Stimulated activated CD4-positive, alpha-beta T cell treated with anti-CD3 and anti-CD28 coated beads, Interleukin-1b, Interleukin-23, amount 100 ng/mL, for 48 hours (primary cell): ENCODE measurements at regions not wholly inside any gene's neighbourhood (a gene's known extent, or its start where the extent isn't known, plus 50 kb on each side); places are given as distances from the start of the nearest gene placed in this dataset.
"Not testable (repeated sequence)": the region's sequence is repeated elsewhere in the genome, so short reads cannot be mapped to it uniquely, and the experiment has no call there.

Source experiments
- DNase-seq: peaks from one replicate; pipeline ENCODE4 v3.0.0-alpha.2; 2020

GRCh38 chr6:43997990-43998585 is 129.2 kb downstream of the MRPL14 start:
- not testable (repeated sequence) for DNase-seq

- DNase-seq: no peak
These were observed 129.9 kb downstream of the MRPL14 start for GRCh38 chr6:43997345-43997677.

GRCh38 chr6:43996618-43997344 is 130.5 kb downstream of the MRPL14 start:
- no peak for DNase-seq

GRCh38 chr6:43995137-43995536 is 132.1 kb downstream of the MRPL14 start:
- no peak for DNase-seq

GRCh38 chr6:43993881-43994523 is 133.2 kb downstream of the MRPL14 start:
- no peak for DNase-seq

GRCh38 chr6:43992783-43993644 is 134.2 kb downstream of the MRPL14 start:
- DNase-seq: no peak

GRCh38 chr6:43992126-43992663 is 135.1 kb downstream of the MRPL14 start:
- no peak for DNase-seq

GRCh38 chr6:43990627-43991619 is 136.3 kb downstream of the MRPL14 start:
- DNase-seq: no peak

GRCh38 chr6:43990275-43990626 is 137.0 kb downstream of the MRPL14 start:
- DNase-seq: no peak

- no peak for DNase-seq
These were observed 137.6 kb downstream of the MRPL14 start for GRCh38 chr6:43989581-43990146.

- DNase-seq: no peak
These were observed 138.5 kb downstream of the MRPL14 start for GRCh38 chr6:43988801-43989200.

GRCh38 chr6:43987838-43988439 is 139.3 kb downstream of the MRPL14 start:
- no peak for DNase-seq

GRCh38 chr6:43986177-43986825 is 141.0 kb downstream of the MRPL14 start:
- no peak for DNase-seq

- no peak for DNase-seq
These were observed 141.9 kb downstream of the MRPL14 start for GRCh38 chr6:43985329-43985728.

GRCh38 chr6:43984442-43985321 is 142.6 kb downstream of the MRPL14 start:
- DNase-seq: no peak

GRCh38 chr6:43983632-43984031 is 143.6 kb downstream of the MRPL14 start:
- no peak for DNase-seq

- no peak for DNase-seq
These were observed 144.1 kb downstream of the MRPL14 start for GRCh38 chr6:43983191-43983590.

- no peak for DNase-seq
These were observed 145.1 kb downstream of the MRPL14 start for GRCh38 chr6:43982084-43982625.

- DNase-seq: no peak
These were observed 145.8 kb downstream of the MRPL14 start for GRCh38 chr6:43981363-43981990.
